ES-I3 (cell line): ENCODE measurements at regions not wholly inside any gene's neighbourhood (a gene's known extent, or its start where the extent isn't known, plus 50 kb on each side); places are given as distances from the start of the nearest gene placed in this dataset.

ENCODE experiments used
- H3K36me3 ChIP-seq: 2 replicates; pipeline ENCODE4 v1.6.1; 2013; ENCODE audit warnings: mild to moderate bottlenecking, low read length, control low read depth, moderate library complexity; ENCODE audit not compliant: insufficient read depth
- H3K4me1 ChIP-seq: 2 replicates; pipeline ENCODE4 v1.6.1; 2013; ENCODE audit warnings: mild to moderate bottlenecking, control low read depth, low read length; ENCODE audit not compliant: insufficient read depth
- H3K9ac ChIP-seq: 2 replicates; pipeline ENCODE4 v1.6.1; 2013; ENCODE audit warnings: low read depth, mild to moderate bottlenecking, low read length, moderate library complexity
- H3K9me3 ChIP-seq: 2 replicates; pipeline ENCODE4 v1.6.1; 2013; ENCODE audit warnings: mild to moderate bottlenecking, low read length, moderate library complexity; ENCODE audit not compliant: control insufficient read depth, insufficient read depth

DNA sequence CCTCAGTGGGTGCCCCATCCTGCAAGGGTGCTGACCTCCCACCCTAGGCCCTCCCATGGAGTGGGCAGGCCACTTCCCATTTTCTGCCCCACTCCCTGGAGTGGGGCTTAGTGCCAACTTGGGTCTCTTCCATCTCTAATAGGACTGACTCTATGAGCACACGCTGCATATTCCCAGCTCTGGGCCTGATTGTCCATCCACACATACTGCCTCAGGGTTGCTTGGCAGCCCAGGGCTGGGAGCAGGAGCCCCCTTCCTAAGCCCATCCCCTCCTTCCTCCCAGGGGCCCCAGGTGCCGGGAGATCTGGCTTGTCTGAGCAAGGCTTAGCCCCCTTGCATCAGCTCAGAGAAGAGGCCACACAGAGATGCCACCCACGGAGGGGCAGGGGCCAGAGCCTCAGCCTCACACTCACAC lies 55.1 kb downstream of the PJA1 start:
- Histone ChIP-seq H3K9ac (no peak overlapping the region), H3K36me3 (no peaks in the 10 kb centered on the region), H3K4me1 (peaks cover 33% of the 10 kb centered on the region), H3K9me3 (no peaks in the 10 kb centered on the region)

DNA sequence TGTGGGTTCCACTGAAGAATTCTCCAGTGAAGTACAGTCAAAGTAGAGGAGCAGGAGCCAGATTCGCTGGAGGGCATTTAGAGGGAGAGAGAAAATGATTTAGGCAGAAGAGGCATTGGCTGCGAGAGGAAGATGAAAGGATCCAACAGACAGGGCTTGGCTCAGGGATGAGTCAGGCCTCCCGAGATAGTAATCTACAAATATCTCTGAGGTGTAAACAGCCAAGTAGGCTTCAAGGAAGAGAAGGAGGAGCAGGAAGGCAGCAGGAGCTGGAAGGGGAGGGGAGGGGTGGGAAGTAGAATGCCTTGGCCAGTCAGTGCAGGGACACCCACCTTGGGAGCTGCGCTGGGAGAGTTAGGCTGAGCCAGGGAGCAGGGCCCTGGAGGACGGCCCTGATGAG lies 55.5 kb downstream of the PJA1 start:
- Histone ChIP-seq H3K9ac (no peak overlapping the region), H3K9me3 (no peaks in the 10 kb centered on the region), H3K4me1 (peaks cover 36% of the 10 kb centered on the region), H3K36me3 (no peaks in the 10 kb centered on the region)

DNA sequence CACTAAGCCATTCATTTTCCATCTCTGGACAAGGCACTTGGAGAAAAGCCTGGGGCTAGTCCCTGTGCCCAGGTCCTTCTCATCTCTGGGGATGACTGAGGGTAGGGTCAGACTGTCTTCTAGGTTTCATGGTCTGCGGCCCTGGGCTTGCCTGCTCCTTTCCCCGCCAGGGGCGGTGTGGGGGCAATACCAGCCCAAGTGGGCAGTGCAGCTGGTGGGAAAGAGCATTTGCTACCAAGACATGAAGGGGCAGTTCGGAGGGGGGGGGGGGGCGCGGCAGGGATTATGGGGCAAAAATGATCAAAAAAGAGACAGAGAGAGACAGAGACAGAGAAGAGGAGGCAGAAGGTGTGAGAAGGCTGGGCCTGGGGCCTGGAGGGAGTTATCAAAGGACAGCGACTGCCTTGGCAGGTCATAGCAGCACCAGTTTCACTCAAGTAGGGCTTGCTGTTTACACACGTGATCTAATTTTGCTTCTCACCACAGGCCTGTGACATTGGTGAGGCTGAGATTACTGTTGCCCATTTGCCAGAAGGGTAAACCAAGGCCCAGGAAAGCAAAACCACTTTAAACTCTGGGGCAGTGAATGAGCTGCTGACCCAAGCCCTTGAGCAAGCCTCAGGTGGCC lies 56.1 kb downstream of the PJA1 start:
- Histone ChIP-seq H3K36me3 (no peaks in the 10 kb centered on the region), H3K9me3 (no peaks in the 10 kb centered on the region), H3K9ac (no peak overlapping the region), H3K4me1 (peaks cover 40% of the 10 kb centered on the region)

DNA sequence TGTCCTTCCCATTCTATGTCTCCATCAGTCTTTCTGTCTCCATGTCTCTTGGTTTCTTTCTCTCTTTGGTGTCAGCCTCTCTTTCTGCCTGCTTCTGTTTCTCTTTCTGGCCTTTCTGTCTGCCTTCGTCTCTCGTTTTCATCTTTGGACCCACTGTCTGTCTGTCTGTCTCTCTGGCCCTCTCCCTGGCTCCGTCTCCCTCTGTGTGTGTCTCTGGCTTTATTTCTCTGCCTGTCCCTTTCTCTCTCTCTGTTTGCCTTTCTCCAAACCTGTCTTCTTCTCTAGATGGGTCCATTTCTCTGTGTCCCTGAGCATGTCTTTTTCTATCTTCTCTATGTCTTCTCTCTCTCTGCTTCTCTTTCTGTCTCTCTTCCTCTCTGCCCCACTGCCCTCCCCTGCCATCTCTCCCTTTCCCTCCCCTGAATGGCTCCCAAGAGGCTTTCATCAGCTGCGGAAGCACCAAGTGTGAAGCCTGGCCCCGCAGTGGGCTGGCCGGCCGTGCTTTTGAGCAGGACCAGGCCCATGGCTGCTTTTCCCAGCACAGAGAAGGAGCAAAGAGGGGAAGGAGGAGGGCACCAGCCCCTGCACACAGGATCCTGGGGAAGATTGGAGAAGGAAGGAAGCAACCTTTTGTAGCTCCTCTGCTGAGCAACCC lies 57.4 kb downstream of the PJA1 start:
- Histone ChIP-seq H3K9me3 (no peaks in the 10 kb centered on the region), H3K4me1 (peaks cover 40% of the 10 kb centered on the region), H3K36me3 (no peaks in the 10 kb centered on the region), H3K9ac (no peak overlapping the region)

DNA sequence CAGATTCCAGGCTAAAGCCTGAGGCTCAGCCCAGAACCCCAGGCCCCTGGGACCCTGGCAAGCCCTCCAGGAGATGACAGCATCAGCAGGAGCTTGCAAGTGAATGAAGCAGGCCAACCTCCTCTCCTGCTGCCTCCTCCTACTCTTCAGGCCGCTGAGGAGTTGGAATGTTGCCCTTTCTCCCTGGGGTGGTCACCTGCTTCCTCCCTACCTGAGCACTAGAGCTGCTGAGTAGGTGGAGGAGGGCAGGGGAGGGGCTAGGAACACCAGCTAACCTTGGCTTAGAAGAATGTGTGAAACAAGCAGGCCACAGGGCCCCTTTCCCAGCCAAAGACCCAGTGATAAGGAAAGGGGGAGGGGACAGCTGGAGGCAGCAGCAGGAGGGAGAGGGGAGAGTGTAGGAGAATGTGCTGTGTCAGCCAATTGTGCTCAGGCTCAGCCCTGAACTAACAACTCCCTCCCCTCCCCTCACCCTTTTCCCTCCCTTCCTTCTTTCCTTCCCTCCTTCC lies 58.0 kb downstream of the PJA1 start:
- Histone ChIP-seq H3K4me1 (peaks cover 40% of the 10 kb centered on the region), H3K36me3 (no peaks in the 10 kb centered on the region), H3K9me3 (no peaks in the 10 kb centered on the region), H3K9ac (no peak overlapping the region)

DNA sequence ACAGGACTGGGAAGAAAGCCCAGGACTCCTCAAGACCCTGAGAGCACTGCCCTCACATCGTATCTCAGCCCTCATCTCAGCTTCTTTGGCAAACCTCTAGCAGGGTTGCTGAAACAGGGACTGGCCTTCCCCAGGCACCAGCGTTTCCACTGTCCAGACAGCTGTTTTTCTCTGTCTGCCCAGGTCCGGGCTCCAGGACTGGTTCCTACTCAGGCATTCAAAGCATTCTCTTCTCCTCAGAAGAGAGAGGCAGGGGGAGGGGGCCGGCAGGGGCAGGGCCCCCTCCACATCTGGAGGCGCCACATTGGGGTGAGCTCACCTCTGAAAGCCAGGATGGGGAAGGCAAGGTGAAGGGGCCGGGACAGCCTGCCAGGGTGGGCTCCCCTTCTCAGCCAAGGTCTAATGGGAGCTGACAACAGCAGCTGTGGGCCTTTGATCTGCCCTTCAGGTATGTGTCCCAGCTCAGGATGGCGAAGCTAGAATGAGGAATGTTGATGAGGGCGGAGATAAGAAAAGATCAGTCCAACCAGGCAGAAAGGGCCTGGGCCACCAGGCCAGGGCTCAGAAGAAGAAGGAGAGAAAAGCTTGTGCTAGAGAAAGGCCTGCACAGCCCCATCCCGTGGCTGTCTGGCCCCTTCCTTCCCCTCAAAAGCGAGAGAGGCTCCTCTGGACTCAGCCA lies 60.4 kb downstream of the PJA1 start:
- Histone ChIP-seq H3K4me1 (peaks cover 33% of the 10 kb centered on the region), H3K9me3 (no peaks in the 10 kb centered on the region), H3K36me3 (no peaks in the 10 kb centered on the region), H3K9ac (no peak overlapping the region)

DNA sequence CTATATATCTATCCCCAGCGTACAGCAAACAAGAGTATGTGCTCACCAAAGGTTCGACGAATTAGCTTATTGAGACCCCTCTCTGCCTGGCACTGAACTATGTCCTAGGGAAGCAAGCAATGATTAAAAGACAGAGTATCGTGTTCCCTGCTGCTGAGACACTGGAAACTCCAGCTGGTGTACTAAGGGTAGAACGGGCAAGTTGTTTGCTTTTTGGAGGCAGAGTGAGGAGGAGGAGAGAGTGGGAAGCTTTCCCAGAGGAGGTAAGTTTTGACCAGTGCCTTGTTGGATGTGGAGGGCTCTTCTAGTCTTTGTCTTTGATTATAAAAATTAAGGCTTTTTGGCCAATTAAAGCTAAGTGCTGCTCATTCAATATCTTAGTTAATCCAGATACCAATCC lies 61.7 kb downstream of the PJA1 start:
- H3K9ac ChIP-seq = no peak overlapping the region
- no peaks in the 10 kb centered on the region for H3K9me3 ChIP-seq
- H3K4me1 ChIP-seq = peaks cover 28% of the 10 kb centered on the region
- no peaks in the 10 kb centered on the region for H3K36me3 ChIP-seq

DNA sequence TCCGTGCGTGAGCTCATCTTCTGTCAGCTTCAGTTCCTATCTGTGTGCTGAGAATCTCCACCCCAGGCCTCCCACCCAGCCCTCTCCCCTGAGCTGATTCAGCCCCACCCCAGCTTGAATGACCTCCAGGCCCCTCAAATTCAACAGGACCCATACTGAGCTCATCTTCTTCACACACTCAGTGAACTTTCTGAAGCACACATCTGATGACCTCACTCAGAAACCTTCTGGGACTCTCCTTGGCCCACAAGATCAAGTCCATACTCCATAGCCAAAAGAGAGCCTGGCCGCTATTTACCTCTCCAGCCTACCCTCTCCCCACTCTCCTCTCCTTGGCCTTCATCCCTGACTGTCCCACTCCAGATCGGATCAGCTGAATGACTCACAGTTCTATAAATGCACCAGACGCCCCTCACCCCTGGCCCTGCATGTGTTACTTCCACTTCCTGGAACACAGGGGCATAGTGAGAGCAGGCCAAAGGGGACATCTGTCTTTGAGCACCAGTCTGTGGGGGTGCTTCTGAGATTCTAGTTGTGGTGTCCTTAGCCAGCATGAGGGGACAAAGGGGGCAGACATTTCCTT lies 62.5 kb downstream of the PJA1 start:
- Histone ChIP-seq H3K36me3 (no peaks in the 10 kb centered on the region), H3K9me3 (no peaks in the 10 kb centered on the region), H3K4me1 (peaks cover 29% of the 10 kb centered on the region), H3K9ac (no peak overlapping the region)

DNA sequence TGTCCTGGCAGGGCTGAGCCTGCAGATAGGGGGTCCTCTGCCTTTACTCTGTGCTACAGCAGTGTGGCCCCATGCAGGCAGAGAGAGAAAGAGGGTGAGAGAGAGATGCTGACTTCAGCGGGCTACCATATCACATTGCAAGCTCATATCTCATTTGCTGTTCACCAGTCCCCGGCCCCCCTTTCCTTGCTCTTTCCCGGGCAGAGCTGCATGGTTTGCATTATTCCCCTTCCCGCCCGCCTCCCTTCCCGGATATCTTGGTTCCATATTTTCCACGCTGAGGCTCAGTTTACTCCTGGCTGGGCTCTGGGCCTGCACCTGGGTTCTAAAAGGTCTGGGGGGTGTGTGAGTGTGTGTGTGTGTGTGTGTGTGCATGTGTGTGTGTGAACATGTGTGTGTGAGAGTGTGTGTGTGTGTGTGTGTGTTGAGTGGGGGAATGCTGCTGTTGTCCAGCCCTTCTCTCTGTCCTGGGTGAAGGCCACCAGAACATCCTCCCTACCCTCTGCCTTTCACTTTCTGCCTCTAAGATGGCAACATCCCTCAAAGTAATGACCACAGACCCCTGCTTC lies 63.5 kb downstream of the PJA1 start:
- peaks cover 28% of the 10 kb centered on the region for H3K4me1 ChIP-seq
- no peaks in the 10 kb centered on the region for H3K36me3 ChIP-seq
- no peaks in the 10 kb centered on the region for H3K9me3 ChIP-seq
- H3K9ac ChIP-seq = no peak overlapping the region

DNA sequence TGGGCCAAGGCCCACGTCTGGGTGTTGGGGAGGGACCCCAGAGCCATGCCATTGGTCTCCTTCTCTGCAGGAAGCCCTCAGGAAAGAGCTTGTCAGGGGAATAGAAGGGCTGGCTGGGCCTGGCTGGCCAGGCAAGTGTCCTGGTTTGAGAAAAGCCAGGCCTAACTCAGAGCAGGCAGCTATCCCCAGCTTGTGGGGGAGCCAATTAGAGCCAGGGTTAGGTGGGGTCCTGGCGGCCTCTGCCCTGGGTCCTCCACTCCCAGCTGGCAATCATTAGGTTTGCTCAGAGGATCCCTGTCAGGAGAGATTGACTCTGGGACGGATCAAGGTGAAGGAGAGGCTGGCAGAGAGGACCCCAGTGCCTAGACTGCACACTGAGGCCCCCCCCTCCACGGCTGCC lies 64.8 kb downstream of the PJA1 start:
- no peaks in the 10 kb centered on the region for H3K36me3 ChIP-seq
- peaks cover 25% of the 10 kb centered on the region for H3K4me1 ChIP-seq
- no peak overlapping the region for H3K9ac ChIP-seq
- H3K9me3 ChIP-seq = no peaks in the 10 kb centered on the region

DNA sequence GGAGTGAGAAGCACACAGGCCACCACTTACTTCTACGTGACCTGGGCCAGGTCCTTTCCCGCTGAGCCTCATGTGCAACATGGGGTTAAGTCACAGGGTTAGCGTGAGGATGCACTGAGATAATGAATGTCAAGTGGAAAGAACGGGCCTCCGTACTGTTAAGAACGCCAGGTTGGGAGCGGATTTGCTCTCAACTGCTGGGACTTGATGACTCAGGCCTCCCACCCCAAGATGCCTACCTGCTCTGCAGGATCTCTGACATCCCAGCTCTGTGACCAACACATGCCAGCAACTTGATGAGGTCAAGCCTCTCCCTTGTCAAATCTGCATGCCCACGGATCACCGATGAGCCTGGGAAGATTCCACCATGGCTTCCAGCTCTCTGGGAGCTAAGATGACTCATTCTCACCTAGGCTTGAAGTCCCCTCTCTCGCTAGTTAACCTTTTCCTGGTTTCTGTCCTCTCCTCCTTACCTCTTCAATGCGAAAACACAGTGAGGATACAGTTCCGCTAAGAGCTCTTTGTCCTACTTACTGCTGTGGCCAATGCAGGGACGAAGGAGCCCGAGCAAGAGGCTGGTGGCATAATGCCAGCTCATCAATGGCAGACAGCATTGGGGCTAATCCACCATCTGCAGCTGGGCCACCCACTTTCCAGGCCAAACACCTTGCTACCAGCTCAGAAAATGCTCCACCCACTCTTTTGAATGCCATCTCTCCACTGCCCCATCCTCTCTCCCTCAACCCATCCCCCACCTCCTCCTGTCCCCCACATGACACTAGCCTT lies 67.6 kb downstream of the PJA1 start:
- Histone ChIP-seq H3K4me1 (peaks cover 20% of the 10 kb centered on the region; the same call in 1 of the 2 replicates), H3K9ac (no peak overlapping the region), H3K9me3 (no peaks in the 10 kb centered on the region), H3K36me3 (no peaks in the 10 kb centered on the region)

DNA sequence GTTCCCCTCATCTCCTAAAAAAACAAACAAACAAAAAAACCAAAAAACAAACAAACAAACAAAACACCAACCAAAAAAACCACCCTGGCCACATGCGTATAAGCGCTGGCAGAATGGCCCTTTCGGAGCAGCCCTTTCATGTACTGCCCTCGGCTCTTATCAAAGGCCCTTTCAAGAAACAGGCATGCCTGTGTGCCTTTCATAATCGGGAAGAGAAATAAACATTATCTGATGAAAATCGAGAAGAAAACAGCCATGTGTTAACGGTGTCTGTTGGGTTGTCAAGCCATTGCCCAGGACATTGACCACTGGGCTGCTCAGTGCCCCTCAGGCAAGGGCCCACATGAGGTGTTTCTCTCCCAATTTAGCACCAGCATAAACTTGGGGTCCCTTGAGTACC lies 68.3 kb downstream of the PJA1 start:
- no peaks in the 10 kb centered on the region for H3K36me3 ChIP-seq
- peaks cover 20% of the 10 kb centered on the region; the same call in 1 of the 2 replicates for H3K4me1 ChIP-seq
- H3K9ac ChIP-seq = no peak overlapping the region
- H3K9me3 ChIP-seq = no peaks in the 10 kb centered on the region

DNA sequence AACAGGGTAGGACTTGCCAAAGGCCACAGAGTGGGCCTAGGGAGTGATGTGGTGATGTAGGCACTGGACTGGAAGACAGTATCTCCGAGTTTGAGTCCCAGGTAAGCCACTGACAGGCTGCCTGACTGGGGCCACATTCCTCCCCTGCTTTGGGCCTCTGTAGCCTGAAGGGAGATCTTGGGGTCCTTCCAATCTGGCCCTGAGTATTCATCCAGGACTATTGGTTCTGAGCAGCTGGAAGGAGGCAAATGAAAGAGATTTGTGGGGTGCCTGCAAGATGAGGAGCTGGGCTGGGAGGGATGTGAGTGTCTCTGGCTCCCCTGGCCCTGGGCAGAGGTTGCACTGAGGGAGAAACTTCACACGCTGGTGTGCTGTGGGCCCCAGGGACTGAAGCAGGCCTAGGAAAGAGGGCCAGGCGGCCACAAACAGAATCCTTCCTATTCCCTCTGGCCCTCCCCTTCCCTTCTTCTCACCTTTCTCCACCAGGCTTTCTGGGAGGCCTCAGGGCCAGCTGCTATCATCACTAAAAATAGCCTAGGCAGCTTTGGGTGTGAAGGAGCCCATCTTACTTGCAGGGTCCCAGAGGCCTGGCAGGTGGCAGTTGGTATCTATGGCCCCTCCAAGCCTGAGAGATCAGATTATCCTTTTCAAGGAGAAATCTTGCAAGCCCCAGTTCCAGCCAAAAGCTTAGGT lies 70.1 kb downstream of the PJA1 start:
- Histone ChIP-seq H3K9me3 (no peaks in the 10 kb centered on the region), H3K4me1 (peaks cover 20% of the 10 kb centered on the region; the same call in 1 of the 2 replicates), H3K9ac (no peak overlapping the region), H3K36me3 (no peaks in the 10 kb centered on the region)
